ENCODE measurements at regions not wholly inside any gene's neighbourhood (a gene's known extent, or its start where the extent isn't known, plus 50 kb on each side); places are given as distances from the start of the nearest gene placed in this dataset.

DNA sequence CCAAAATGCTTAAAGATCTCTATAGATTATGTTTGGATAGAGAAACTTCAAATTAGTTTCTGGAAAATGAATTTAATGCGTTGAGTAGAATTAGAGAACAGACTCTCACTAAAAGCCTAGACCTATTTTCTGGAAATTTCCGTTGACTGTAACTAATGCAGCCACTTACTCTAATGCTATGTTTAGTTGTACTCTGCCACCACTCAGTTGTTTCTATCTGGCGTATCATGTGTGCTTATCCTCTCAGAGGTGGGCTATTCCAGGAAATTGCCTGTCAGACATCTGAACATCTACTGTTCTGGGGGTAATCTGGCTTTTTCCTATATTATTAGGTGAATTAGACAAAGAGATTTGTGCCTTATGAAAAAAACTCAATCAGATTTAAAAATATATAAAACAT lies 347.1 kb upstream of the FSTL5 start:
- no peak for DNase-seq (ENCODE audit: low spot score)
- no peak overlapping the region for H3K27ac ChIP-seq
- TF ChIP-seq, protein P1, sequence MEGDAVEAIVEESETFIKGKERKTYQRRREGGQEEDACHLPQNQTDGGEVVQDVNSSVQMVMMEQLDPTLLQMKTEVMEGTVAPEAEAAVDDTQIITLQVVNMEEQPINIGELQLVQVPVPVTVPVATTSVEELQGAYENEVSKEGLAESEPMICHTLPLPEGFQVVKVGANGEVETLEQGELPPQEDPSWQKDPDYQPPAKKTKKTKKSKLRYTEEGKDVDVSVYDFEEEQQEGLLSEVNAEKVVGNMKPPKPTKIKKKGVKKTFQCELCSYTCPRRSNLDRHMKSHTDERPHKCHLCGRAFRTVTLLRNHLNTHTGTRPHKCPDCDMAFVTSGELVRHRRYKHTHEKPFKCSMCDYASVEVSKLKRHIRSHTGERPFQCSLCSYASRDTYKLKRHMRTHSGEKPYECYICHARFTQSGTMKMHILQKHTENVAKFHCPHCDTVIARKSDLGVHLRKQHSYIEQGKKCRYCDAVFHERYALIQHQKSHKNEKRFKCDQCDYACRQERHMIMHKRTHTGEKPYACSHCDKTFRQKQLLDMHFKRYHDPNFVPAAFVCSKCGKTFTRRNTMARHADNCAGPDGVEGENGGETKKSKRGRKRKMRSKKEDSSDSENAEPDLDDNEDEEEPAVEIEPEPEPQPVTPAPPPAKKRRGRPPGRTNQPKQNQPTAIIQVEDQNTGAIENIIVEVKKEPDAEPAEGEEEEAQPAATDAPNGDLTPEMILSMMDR (IDR thresholded peaks at IDR 0.05): no peak
- H3K4me3 ChIP-seq: no peak overlapping the region

DNA sequence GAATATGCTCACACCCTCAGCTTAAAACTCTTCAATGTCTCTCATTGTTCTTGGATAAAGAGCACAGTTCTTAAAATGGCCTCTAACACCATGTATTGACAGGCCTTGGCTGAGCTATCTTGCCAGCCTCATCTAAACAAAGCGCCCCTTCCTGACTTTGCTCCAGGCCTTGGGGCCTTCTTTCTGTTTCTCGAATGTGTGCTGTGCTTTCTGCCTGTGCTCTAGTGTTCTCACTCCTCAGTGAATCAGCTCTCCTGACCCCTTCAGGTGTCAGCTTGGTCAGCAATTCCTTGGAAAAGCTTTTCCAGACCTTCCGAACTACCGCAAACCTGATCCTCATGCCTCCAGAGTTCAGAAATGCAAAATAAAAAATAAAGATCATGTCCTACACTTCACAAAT lies 346.3 kb upstream of the FSTL5 start:
- no peak for DNase-seq (ENCODE audit: low spot score)
- TF ChIP-seq, protein P1 (IDR thresholded peaks at IDR 0.05): no peak
- no peak overlapping the region for H3K4me3 ChIP-seq
- no peak overlapping the region for H3K27ac ChIP-seq

DNA sequence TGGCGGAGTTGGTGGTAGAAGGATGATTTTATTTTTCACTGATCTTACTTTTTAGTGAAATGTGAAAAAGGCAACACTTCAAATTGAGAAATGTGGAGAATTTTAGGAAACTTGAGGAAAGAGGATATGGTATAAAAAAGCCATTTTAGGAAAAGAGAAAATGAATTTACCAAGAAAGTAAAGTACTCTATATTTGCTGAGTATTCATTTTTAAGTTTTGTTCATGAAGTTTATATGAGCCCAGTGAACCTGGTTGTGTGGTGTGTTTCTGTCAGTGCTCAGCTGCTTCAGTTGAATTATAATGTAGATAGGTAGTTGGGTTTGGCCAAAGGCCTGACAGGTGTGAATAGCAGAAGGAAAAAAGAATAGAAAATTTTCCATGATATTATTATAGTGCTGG lies 345.5 kb upstream of the FSTL5 start:
- no peak for DNase-seq (ENCODE audit: low spot score)
- H3K4me3 ChIP-seq: no peak overlapping the region
- TF ChIP-seq, protein P1 (IDR thresholded peaks at IDR 0.05): no peak

DNA sequence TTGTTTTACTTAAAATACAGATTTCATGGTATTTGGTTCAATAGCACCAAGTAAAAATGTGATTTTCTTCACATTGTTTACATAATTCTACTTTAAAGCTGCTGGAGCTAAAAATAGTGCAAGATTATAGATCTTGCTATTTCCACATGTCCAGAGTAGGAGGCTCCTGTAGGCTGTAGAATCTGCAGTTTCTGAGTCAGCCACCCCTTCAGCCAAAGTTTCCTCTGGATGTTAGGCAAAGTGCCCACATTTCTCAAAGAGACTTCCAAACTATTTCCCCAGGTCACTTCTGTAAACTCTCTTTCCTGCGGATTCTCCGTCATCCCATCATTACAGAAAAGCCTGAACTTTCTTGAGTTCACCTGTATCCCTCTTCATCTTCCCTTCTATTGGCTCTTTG lies 342.5 kb upstream of the FSTL5 start:
- Histone ChIP-seq H3K4me3 (no peak overlapping the region), H3K27ac (no peak overlapping the region)
- DNase-seq (ENCODE audit: low spot score): no peak
- TF ChIP-seq, protein P1 (IDR thresholded peaks at IDR 0.05): no peak

More for the DNA sequence above, 345.5 kb upstream of the FSTL5 start:
- H3K27ac ChIP-seq: no peak overlapping the region

DNA sequence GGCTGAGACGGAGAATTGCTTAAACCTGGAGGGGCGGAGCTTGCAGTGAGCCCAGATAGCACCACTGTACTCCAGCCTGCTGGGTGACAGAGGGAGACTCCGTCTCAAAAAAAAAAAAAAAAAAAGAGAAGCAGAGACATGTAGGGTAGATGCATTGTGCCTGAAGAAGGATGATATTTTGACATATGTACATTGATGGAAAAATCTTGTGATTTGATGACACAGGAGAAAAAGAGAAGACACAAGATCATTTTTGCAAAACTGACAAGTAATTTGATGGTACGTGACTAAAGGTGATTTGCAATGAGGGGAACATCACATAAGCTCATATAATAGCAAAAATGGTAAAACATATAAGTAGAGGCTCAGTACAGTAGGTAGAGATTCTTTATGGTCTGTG lies 340.1 kb upstream of the FSTL5 start:
- DNase-seq (ENCODE audit: low spot score): no peak
- TF ChIP-seq, protein P1 (IDR thresholded peaks at IDR 0.05): no peak
- H3K27ac ChIP-seq: no peak overlapping the region
- no peak overlapping the region for H3K4me3 ChIP-seq

DNA sequence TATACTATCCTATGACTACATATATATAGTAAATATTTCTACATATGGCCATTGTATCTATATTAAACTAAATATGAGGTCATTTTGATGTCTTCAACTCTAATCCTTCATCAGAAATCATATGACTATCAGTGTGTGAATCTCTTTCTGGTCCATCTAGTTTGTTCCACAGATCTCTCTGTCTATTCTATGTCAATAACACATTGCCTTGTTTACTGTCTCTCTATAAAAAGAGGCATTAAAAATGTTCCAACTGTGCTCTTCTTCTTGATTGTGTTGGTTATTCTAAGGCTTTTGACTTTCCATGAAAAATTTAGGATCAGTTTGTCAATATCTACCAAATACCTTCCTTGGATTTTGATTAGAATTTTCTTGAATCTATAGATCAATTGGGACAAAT lies 338.3 kb upstream of the FSTL5 start:
- no peak overlapping the region for H3K4me3 ChIP-seq

DNA sequence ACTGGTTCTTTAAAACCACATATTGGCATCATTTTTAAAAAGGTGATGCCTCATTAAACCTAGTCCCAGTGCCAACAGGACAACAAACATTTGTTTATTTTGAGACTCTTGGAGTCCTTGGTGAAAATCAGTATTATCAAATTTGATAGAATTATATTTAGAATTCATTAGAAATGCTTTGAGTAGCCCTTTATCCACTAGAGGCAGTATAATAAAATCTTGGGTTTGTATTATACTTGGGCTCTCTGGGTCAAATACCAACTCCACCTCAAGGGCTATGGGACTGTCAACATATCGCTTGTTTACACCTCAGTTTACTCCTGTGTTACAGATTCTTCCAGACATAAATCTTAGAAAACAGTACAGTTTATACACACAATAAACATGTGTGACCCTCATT lies 335.7 kb upstream of the FSTL5 start:
- no peak for DNase-seq (ENCODE audit: low spot score)
- H3K4me3 ChIP-seq: no peak overlapping the region
- TF ChIP-seq, protein P1 (IDR thresholded peaks at IDR 0.05): no peak
- no peak overlapping the region for H3K27ac ChIP-seq

More for the DNA sequence above, 338.3 kb upstream of the FSTL5 start:
- H3K27ac ChIP-seq: no peak overlapping the region
- TF ChIP-seq, protein P1 (IDR thresholded peaks at IDR 0.05): no peak
- DNase-seq (ENCODE audit: low spot score): no peak

All from coronary artery (tissue), 2 donors.